GM19240 (cell line): ENCODE measurements at regions not wholly inside any gene's neighbourhood (a gene's known extent, or its start where the extent isn't known, plus 50 kb on each side); places are given as distances from the start of the nearest gene placed in this dataset.

Experiments
- DNase-seq: peaks from one replicate; pipeline ENCODE4 v3.0.0; 2011; ENCODE audit warnings: low spot score; ENCODE audit not compliant: insufficient read length

- no peak for DNase-seq
Observed at GRCh38 chr2:147368306-147368705, 476.5 kb upstream of the ACVR2A start.

- no peak for DNase-seq
Observed at GRCh38 chr2:147366279-147366678, 478.6 kb upstream of the ACVR2A start.

GRCh38 chr2:147365622-147366021 is 479.2 kb upstream of the ACVR2A start:
- no peak for DNase-seq

- DNase-seq: no peak
Observed at GRCh38 chr2:147364597-147364996, 480.2 kb upstream of the ACVR2A start.

- no peak for DNase-seq
Observed at GRCh38 chr2:147363181-147363580, 481.6 kb upstream of the ACVR2A start.

- no peak for DNase-seq
Observed at GRCh38 chr2:147358375-147358774, 486.5 kb upstream of the ACVR2A start.

GRCh38 chr2:147356157-147356556 is 488.7 kb upstream of the ACVR2A start:
- DNase-seq: no peak

- no peak for DNase-seq
Observed at GRCh38 chr2:147355706-147356105, 489.1 kb upstream of the ACVR2A start.

- DNase-seq: no peak
Observed at GRCh38 chr2:147353072-147353381, 491.8 kb upstream of the ACVR2A start.

- DNase-seq: no peak
Observed at GRCh38 chr2:147352264-147353071, 492.4 kb upstream of the ACVR2A start.

- no peak for DNase-seq
Observed at GRCh38 chr2:147351784-147352183, 493.0 kb upstream of the ACVR2A start.

GRCh38 chr2:147348931-147349555 is 495.8 kb upstream of the ACVR2A start:
- DNase-seq: no peak

GRCh38 chr2:147346142-147346541 is 498.7 kb upstream of the ACVR2A start:
- DNase-seq: no peak

- DNase-seq: no peak
Observed at GRCh38 chr2:147345246-147345645, 499.6 kb upstream of the ACVR2A start.

- no peak for DNase-seq
Observed at GRCh38 chr2:147342329-147342728, 502.5 kb upstream of the ACVR2A start.

- DNase-seq: peak; percentile 4
Observed at GRCh38 chr2:147331790-147332419, 512.9 kb upstream of the ACVR2A start.

GRCh38 chr2:147330925-147331324 is 513.9 kb upstream of the ACVR2A start:
- no peak for DNase-seq

GRCh38 chr2:147327613-147328012 is 517.2 kb upstream of the ACVR2A start:
- DNase-seq: no peak

- no peak for DNase-seq
Observed at GRCh38 chr2:147325990-147326389, 518.8 kb upstream of the ACVR2A start.

GRCh38 chr2:147320146-147320545 is 524.7 kb upstream of the ACVR2A start:
- DNase-seq: no peak

GRCh38 chr2:147311058-147311430 is 533.8 kb upstream of the ACVR2A start:
- DNase-seq: no peak

GRCh38 chr2:147310335-147311057 is 534.3 kb upstream of the ACVR2A start:
- DNase-seq: no peak
